Lower leg skin (tissue), 3 donors: ENCODE measurements at regions not wholly inside any gene's neighbourhood (a gene's known extent, or its start where the extent isn't known, plus 50 kb on each side); places are given as distances from the start of the nearest gene placed in this dataset.

Experiments used
- CTCF ChIP-seq, 3 donors: fragments of 450-650 bp; IDR thresholded peaks; one replicate each; pipeline ENCODE4 v1.5.1; 2016; ENCODE audit warnings: antibody characterized with exemption in 3 of 3, mild to moderate bottlenecking in 3 of 3, moderate library complexity in 2 of 3
- POLR2A ChIP-seq, 2 donors: fragments of 450-650 bp; IDR thresholded peaks; one replicate each; pipeline ENCODE4 v1.6.1; 2016 to 2017; ENCODE audit warnings: antibody characterized with exemption in 2 of 2, mild to moderate bottlenecking in 1 of 2, moderate library complexity in 1 of 2

- TF ChIP-seq CTCF (IDR thresholded peaks at IDR 0.05) (no peak), POLR2A (IDR thresholded peaks at IDR 0.05) (no peak)
These were observed 193.2 kb upstream of the MYLIP start for GRCh38 chr6:15935661-15936060.
